ENCODE measurements at regions not wholly inside any gene's neighbourhood (a gene's known extent, or its start where the extent isn't known, plus 50 kb on each side); places are given as distances from the start of the nearest gene placed in this dataset.

- TF ChIP-seq CTCF (conservative IDR thresholded peaks at IDR 0.05; ENCODE audit: low read depth, low read length) (no peak), EZH2 (IDR thresholded peaks at IDR 0.05; ENCODE audit: low read length, unreplicated experiment) (no peak)
Measured at GRCh38 chr5:133741818-133742355, 129.5 kb upstream of the FSTL4 start.

Measured in PC-3 (cell line).